GM19238 (cell line): ENCODE measurements at regions not wholly inside any gene's neighbourhood (a gene's known extent, or its start where the extent isn't known, plus 50 kb on each side); places are given as distances from the start of the nearest gene placed in this dataset.
"Not testable (repeated sequence)": the region's sequence is repeated elsewhere in the genome, so short reads cannot be mapped to it uniquely, and the experiment has no call there.

Experiments
- DNase-seq: peaks from one replicate; pipeline ENCODE4 v3.0.0; 2011; ENCODE audit warnings: low spot score; ENCODE audit not compliant: insufficient read length

- DNase-seq = no peak
These were observed 208.0 kb downstream of the TDRD15 start for GRCh38 chr2:21331625-21332370.

- DNase-seq = no peak
These were observed 209.3 kb downstream of the TDRD15 start for GRCh38 chr2:21332993-21333625.

GRCh38 chr2:21333684-21334083, 209.9 kb downstream of the TDRD15 start:
- DNase-seq = no peak

- DNase-seq = no peak
These were observed 223.2 kb downstream of the TDRD15 start for GRCh38 chr2:21346984-21347383.

GRCh38 chr2:21353879-21354679, 230.3 kb downstream of the TDRD15 start:
- DNase-seq = no peak

- DNase-seq = no peak
These were observed 232.5 kb downstream of the TDRD15 start for GRCh38 chr2:21356086-21356856.

GRCh38 chr2:21356857-21357255, 233.1 kb downstream of the TDRD15 start:
- no peak for DNase-seq

GRCh38 chr2:21358976-21359375, 235.2 kb downstream of the TDRD15 start:
- no peak for DNase-seq

- no peak for DNase-seq
These were observed 237.6 kb downstream of the TDRD15 start for GRCh38 chr2:21361384-21361783.

GRCh38 chr2:21361957-21362486, 238.3 kb downstream of the TDRD15 start:
- no peak for DNase-seq

- no peak for DNase-seq
These were observed 239.6 kb downstream of the TDRD15 start for GRCh38 chr2:21363364-21363763.

GRCh38 chr2:21367421-21367820, 243.7 kb downstream of the TDRD15 start:
- no peak for DNase-seq

GRCh38 chr2:21369787-21370186, 246.0 kb downstream of the TDRD15 start:
- DNase-seq = no peak

- no peak for DNase-seq
These were observed 247.8 kb downstream of the TDRD15 start for GRCh38 chr2:21371499-21372003.

GRCh38 chr2:21372654-21373053, 248.9 kb downstream of the TDRD15 start:
- DNase-seq = no peak

- no peak for DNase-seq
These were observed 253.1 kb downstream of the TDRD15 start for GRCh38 chr2:21376864-21377263.

- DNase-seq = no peak
These were observed 255.4 kb downstream of the TDRD15 start for GRCh38 chr2:21379140-21379539.

- DNase-seq = not testable (repeated sequence)
These were observed 255.9 kb downstream of the TDRD15 start for GRCh38 chr2:21379668-21380067.

GRCh38 chr2:21381421-21381820, 257.7 kb downstream of the TDRD15 start:
- no peak for DNase-seq

- no peak for DNase-seq
These were observed 259.1 kb downstream of the TDRD15 start for GRCh38 chr2:21382701-21383520.
